PC-3 (cell line): ENCODE measurements at regions not wholly inside any gene's neighbourhood (a gene's known extent, or its start where the extent isn't known, plus 50 kb on each side); places are given as distances from the start of the nearest gene placed in this dataset.

Experiments used
- EZH2 ChIP-seq: fragments of 300-600 bp; sonication (generic); IDR thresholded peaks from one replicate; pipeline ENCODE4 v1.6.1; 2017; ENCODE audit warnings: antibody characterized with exemption, mild to moderate bottlenecking, low read length; ENCODE audit not compliant: unreplicated experiment
- TF ChIP-seq, protein P1 (sequence below): fragments of 300-600 bp; sonication (generic); conservative IDR thresholded peaks from 2 replicates; pipeline ENCODE4 v1.5.1; 2017; ENCODE audit warnings: antibody characterized with exemption, low read depth, mild to moderate bottlenecking, low read length

GRCh38 chr1:115452600-115453329 is 114.7 kb upstream of the NGF start:
- TF ChIP-seq, protein P1, sequence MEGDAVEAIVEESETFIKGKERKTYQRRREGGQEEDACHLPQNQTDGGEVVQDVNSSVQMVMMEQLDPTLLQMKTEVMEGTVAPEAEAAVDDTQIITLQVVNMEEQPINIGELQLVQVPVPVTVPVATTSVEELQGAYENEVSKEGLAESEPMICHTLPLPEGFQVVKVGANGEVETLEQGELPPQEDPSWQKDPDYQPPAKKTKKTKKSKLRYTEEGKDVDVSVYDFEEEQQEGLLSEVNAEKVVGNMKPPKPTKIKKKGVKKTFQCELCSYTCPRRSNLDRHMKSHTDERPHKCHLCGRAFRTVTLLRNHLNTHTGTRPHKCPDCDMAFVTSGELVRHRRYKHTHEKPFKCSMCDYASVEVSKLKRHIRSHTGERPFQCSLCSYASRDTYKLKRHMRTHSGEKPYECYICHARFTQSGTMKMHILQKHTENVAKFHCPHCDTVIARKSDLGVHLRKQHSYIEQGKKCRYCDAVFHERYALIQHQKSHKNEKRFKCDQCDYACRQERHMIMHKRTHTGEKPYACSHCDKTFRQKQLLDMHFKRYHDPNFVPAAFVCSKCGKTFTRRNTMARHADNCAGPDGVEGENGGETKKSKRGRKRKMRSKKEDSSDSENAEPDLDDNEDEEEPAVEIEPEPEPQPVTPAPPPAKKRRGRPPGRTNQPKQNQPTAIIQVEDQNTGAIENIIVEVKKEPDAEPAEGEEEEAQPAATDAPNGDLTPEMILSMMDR: no peak; the same call in 1 of the 2 replicates
- TF ChIP-seq EZH2: no peak
